HTR-8/SVneo (cell line): ENCODE measurements at regions not wholly inside any gene's neighbourhood (a gene's known extent, or its start where the extent isn't known, plus 50 kb on each side); places are given as distances from the start of the nearest gene placed in this dataset.
"Not testable (repeated sequence)": the region's sequence is repeated elsewhere in the genome, so short reads cannot be mapped to it uniquely, and the experiment has no call there.

Experiments
- DNase-seq: peaks from one replicate; pipeline ENCODE4 v3.0.0; 2011; ENCODE audit warnings: low spot score, mixed read lengths; ENCODE audit not compliant: insufficient read length
- FAIRE-seq: peaks from 2 replicates; lab custom pipeline; 2011; peaks lifted over from hg19 to GRCh38; lab: Jason Lieb, UNC

- FAIRE-seq (no peak), DNase-seq (no peak)
Observed at GRCh38 chr1:103469801-103470200, 55.7 kb upstream of the RNPC3 start.

- no peak for FAIRE-seq
Observed at GRCh38 chr1:103467100-103467499, 58.4 kb upstream of the RNPC3 start.

GRCh38 chr1:103461161-103462105, 64.1 kb upstream of the RNPC3 start:
- no peak for FAIRE-seq
- DNase-seq = peak; percentile 19

More at GRCh38 chr1:103467100-103467499, 58.4 kb upstream of the RNPC3 start:
- no peak for DNase-seq

GRCh38 chr1:103460511-103460910, 65.0 kb upstream of the RNPC3 start:
- no peak for FAIRE-seq
- DNase-seq = no peak

GRCh38 chr1:103459346-103459745, 66.2 kb upstream of the RNPC3 start:
- FAIRE-seq (no peak), DNase-seq (no peak)

GRCh38 chr1:103457886-103458455, 67.5 kb upstream of the RNPC3 start:
- no peak for FAIRE-seq
- DNase-seq = no peak

- DNase-seq (no peak), FAIRE-seq (no peak)
Observed at GRCh38 chr1:103448560-103448959, 76.9 kb upstream of the RNPC3 start.

GRCh38 chr1:103447471-103447870, 78.0 kb upstream of the RNPC3 start:
- DNase-seq (no peak), FAIRE-seq (no peak)

GRCh38 chr1:103441342-103441741, 84.2 kb upstream of the RNPC3 start:
- FAIRE-seq (no peak), DNase-seq (no peak)

- FAIRE-seq, DNase-seq: not testable (repeated sequence)
Observed at GRCh38 chr1:103436568-103437100, 88.9 kb upstream of the RNPC3 start.

GRCh38 chr1:103435443-103435842, 90.1 kb upstream of the RNPC3 start:
- DNase-seq = no peak
- no peak for FAIRE-seq

GRCh38 chr1:103424650-103425049, 100.8 kb upstream of the RNPC3 start:
- FAIRE-seq = no peak
- no peak for DNase-seq

GRCh38 chr1:103416681-103417286, 108.7 kb upstream of the RNPC3 start:
- no peak for FAIRE-seq
- no peak for DNase-seq

GRCh38 chr1:103387898-103388297, 137.6 kb upstream of the RNPC3 start:
- FAIRE-seq (no peak), DNase-seq (no peak)

GRCh38 chr1:103373991-103374390, 151.5 kb upstream of the RNPC3 start:
- FAIRE-seq = no peak
- no peak for DNase-seq

GRCh38 chr1:103372866-103373265, 152.6 kb upstream of the RNPC3 start:
- DNase-seq (no peak), FAIRE-seq (no peak)

- no peak for FAIRE-seq
- DNase-seq = no peak
Observed at GRCh38 chr1:103371234-103371633, 154.3 kb upstream of the RNPC3 start.

GRCh38 chr1:103367186-103367585, 158.3 kb upstream of the RNPC3 start:
- FAIRE-seq (no peak), DNase-seq (no peak)

- DNase-seq (no peak), FAIRE-seq (no peak)
Observed at GRCh38 chr1:103365860-103366569, 159.5 kb upstream of the RNPC3 start.

GRCh38 chr1:103363008-103363365, 162.5 kb upstream of the RNPC3 start:
- DNase-seq (no peak), FAIRE-seq (no peak)
